ENCODE measurements at regions not wholly inside any gene's neighbourhood (a gene's known extent, or its start where the extent isn't known, plus 50 kb on each side); places are given as distances from the start of the nearest gene placed in this dataset.

- DNase-seq (ENCODE audit: low read depth) = no peak
Observed at GRCh38 chr16:63539276-63539675, 1503.0 kb upstream of the CDH8 start.

GRCh38 chr16:63530974-63531373 is 1494.7 kb upstream of the CDH8 start:
- no peak for DNase-seq (ENCODE audit: low read depth)

- DNase-seq (ENCODE audit: low read depth) = no peak
Observed at GRCh38 chr16:63530208-63530607, 1494.0 kb upstream of the CDH8 start.

- no peak for DNase-seq (ENCODE audit: low read depth)
Observed at GRCh38 chr16:63527404-63527803, 1491.2 kb upstream of the CDH8 start.

- DNase-seq (ENCODE audit: low read depth) = no peak
Observed at GRCh38 chr16:63516394-63516793, 1480.2 kb upstream of the CDH8 start.

- no peak for DNase-seq (ENCODE audit: low read depth)
Observed at GRCh38 chr16:63512910-63513309, 1476.7 kb upstream of the CDH8 start.

GRCh38 chr16:63497408-63497807 is 1461.2 kb upstream of the CDH8 start:
- DNase-seq (ENCODE audit: low read depth) = no peak

- no peak for DNase-seq (ENCODE audit: low read depth)
Observed at GRCh38 chr16:63496282-63496681, 1460.0 kb upstream of the CDH8 start.

GRCh38 chr16:63488955-63489354 is 1452.7 kb upstream of the CDH8 start:
- DNase-seq (ENCODE audit: low read depth) = no peak

GRCh38 chr16:63481060-63481459 is 1444.8 kb upstream of the CDH8 start:
- no peak for DNase-seq (ENCODE audit: low read depth)

- DNase-seq (ENCODE audit: low read depth) = no peak
Observed at GRCh38 chr16:63473725-63474124, 1437.5 kb upstream of the CDH8 start.

- DNase-seq (ENCODE audit: low read depth) = no peak
Observed at GRCh38 chr16:63467513-63467912, 1431.3 kb upstream of the CDH8 start.

GRCh38 chr16:63462316-63462715 is 1426.1 kb upstream of the CDH8 start:
- no peak for DNase-seq (ENCODE audit: low read depth)

- no peak for DNase-seq (ENCODE audit: low read depth)
Observed at GRCh38 chr16:63461248-63461841, 1425.1 kb upstream of the CDH8 start.

- no peak for DNase-seq (ENCODE audit: low read depth)
Observed at GRCh38 chr16:63458846-63459245, 1422.6 kb upstream of the CDH8 start.

- DNase-seq (ENCODE audit: low read depth) = no peak
Observed at GRCh38 chr16:63457869-63458268, 1421.6 kb upstream of the CDH8 start.

- DNase-seq (ENCODE audit: low read depth) = no peak
Observed at GRCh38 chr16:63453261-63453660, 1417.0 kb upstream of the CDH8 start.

GRCh38 chr16:63447121-63447520 is 1410.9 kb upstream of the CDH8 start:
- no peak for DNase-seq (ENCODE audit: low read depth)

- DNase-seq (ENCODE audit: low read depth) = no peak
Observed at GRCh38 chr16:63442246-63442645, 1406.0 kb upstream of the CDH8 start.

- no peak for DNase-seq (ENCODE audit: low read depth)
Observed at GRCh38 chr16:63426275-63426870, 1390.1 kb upstream of the CDH8 start.

GRCh38 chr16:63422715-63423114 is 1386.5 kb upstream of the CDH8 start:
- DNase-seq (ENCODE audit: low read depth) = no peak

- no peak for DNase-seq (ENCODE audit: low read depth)
Observed at GRCh38 chr16:63416712-63417111, 1380.5 kb upstream of the CDH8 start.

GRCh38 chr16:63415014-63415413 is 1378.8 kb upstream of the CDH8 start:
- DNase-seq (ENCODE audit: low read depth) = no peak

GRCh38 chr16:63410594-63410993 is 1374.4 kb upstream of the CDH8 start:
- no peak for DNase-seq (ENCODE audit: low read depth)

Data from HT1080 (cell line).